H1 (cell line): ENCODE measurements at regions not wholly inside any gene's neighbourhood (a gene's known extent, or its start where the extent isn't known, plus 50 kb on each side); places are given as distances from the start of the nearest gene placed in this dataset.

ENCODE experiments used
- CBX8 ChIP-seq: fragments of 300-800, 300-1000 bp; sonication (generic); IDR thresholded peaks from 2 replicates; pipeline ENCODE4 v1.7.1; 2016; ENCODE audit warnings: low read depth, low read length, borderline replicate concordance
- EZH2 ChIP-seq: fragments of 200-600 bp; sonication (generic); IDR thresholded peaks from 2 replicates; pipeline ENCODE4 v1.7.1; 2012; ENCODE audit warnings: low read depth, mild to moderate bottlenecking, moderate library complexity, low read length, inconsistent platforms; ENCODE audit not compliant: severe bottlenecking
- FOSL1 ChIP-seq: IDR thresholded peaks from 2 replicates; pipeline ENCODE4 v1.6.1; 2011; ENCODE audit warnings: mild to moderate bottlenecking, low read depth, low read length, moderate library complexity; ENCODE audit not compliant: insufficient read depth
- SIRT6 ChIP-seq: IDR thresholded peaks from one replicate; pipeline ENCODE4 v1.7.1; 2012; ENCODE audit warnings: low read length, inconsistent platforms

DNA sequence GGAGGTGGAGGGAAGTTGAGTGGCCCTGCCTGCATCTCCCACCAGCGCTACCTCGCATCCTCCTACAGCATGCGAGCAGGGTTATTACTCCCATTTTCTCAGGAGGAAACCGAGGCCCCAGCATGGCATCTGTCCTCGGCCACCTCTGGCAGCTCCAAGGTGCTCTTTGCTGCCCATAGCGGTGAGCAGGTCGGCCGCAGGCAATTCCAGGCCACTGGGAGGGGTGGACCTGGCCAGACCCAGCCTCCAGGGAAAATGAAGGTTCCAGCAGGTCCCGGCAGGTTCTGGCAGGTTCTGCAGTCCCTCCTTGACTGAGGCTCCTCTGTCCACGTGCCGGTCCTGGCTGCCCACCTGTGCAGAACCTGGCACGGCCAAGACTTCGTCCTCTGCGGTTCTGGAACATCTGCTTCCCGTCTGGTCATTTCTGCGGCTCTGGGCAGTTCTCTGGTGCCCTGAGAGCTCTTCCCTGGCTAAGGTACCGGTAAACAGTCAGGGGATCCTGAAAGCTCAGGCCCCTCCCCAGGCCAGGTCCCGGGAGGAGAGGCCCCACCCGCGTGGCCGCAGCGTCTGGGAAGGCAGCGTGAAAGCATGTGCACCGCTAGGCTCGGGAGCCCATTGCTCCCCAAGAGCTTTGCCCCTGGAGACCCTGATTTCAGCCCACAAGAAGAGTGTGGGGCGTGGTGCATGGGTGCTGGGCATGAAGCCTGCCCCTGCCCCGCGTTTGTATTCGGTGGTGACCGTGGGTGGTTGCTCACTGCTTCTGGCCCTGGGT is 112.0 kb upstream of the ADRA2C start (continued):
- no peak for TF ChIP-seq EZH2
- no peak for TF ChIP-seq FOSL1
- TF ChIP-seq SIRT6, result no peak
- TF ChIP-seq CBX8, result no peak
